NCI-H2227 (cell line): ENCODE measurements at regions not wholly inside any gene's neighbourhood (a gene's known extent, or its start where the extent isn't known, plus 50 kb on each side); places are given as distances from the start of the nearest gene placed in this dataset.
A peak's percentile ranks its signal among the peaks of the same experiment; 100 is the strongest.

Experiments
- DNase-seq: peaks from one replicate; lab custom pipeline; 2025; ENCODE audit not compliant: unreplicated experiment; lab: John Stamatoyannopoulos, UW

DNA sequence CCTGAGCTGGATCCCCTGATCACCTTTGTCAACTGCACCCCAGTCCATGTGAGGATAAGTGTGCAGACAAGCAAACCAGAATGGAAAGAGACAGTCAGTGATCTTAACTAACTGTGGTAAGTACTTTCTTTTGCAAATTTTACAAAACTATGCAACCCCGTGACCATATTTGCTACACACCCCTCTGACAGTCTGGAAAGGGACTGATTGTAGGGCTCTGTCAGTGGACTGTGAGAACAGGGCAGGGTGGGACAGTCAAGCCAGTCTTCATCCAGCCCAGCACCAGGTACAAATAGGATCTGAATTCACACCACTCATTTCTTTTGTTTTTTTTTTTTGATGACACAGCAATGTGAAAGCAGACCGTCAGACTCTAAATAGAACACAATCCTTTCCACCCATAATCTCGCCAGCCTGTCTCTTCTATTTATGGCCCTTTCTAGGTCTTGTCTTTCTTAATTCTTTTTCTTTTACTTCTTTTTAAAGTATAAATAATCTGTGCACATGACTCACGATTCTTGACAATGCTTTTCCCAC is 165.6 kb downstream of the ARL6IP6 start:
- DNase-seq: no peak

DNA sequence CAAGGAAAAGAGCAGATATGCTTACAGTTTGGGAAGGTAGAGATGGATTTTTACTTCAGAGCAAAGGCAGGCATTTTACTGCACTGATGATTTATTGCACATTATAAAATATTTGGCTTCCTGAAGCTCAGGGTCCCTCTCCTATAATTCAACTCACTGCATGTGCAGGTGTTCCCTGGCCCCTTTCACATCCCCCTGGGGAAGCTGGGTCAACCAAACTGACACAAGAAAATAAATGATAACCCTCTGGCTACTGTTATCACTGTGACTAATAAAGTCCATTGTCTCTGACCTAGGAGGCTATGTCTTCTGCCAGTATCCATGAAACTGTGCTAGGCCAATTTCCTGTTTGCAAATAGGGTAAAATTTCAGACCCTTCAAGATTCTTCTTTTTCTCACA is 163.1 kb downstream of the ARL6IP6 start:
- DNase-seq: no peak

- DNase-seq: no peak
Measured at GRCh38 chr2:152879275-152879674, 160.9 kb downstream of the ARL6IP6 start.

- no peak for DNase-seq
Measured at GRCh38 chr2:152875701-152876695, 157.6 kb downstream of the ARL6IP6 start.

GRCh38 chr2:152874955-152875354 is 156.5 kb downstream of the ARL6IP6 start:
- DNase-seq: no peak

DNA sequence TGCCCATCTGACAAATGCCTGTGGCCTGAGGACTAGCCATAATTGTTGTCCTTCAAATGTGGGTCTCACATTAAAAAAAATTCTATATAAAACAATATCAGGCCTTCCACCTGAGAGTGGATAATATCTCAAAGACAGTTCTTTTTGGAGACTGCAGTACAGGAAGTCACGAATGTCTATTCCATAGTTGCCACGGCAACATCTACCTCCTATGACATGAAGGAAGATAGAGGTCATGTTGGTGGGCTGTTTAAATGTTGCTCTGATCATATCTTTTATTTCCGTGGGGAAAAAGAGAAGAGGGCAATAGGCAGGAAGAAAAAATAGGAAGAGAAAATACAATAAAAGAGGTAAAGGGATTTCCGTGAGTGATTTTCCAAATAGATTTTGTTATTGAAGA is 151.8 kb downstream of the ARL6IP6 start:
- DNase-seq: no peak

GRCh38 chr2:152867397-152867796 is 149.0 kb downstream of the ARL6IP6 start:
- DNase-seq: no peak

- DNase-seq: no peak
Measured at GRCh38 chr2:152864601-152865149, 146.3 kb downstream of the ARL6IP6 start.

DNA sequence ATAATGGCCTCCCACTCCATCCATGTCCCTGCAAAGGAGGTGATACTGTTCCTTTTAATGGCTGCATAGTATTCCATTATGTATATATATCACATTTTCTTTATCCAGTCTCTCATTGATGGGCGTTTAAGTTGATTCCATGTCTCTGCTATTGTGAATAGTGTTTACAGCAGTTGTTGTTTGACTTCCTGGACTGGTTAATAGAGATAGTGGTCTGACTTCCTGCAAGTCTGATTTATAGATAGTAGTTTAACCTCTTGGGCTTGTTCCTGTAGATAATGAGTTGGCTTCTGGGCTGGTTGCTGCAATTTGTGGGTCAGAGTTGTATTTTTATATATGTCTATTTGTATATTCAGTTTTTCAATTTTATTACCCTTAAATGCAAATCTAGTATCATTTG is 145.4 kb downstream of the ARL6IP6 start:
- DNase-seq: no peak

DNA sequence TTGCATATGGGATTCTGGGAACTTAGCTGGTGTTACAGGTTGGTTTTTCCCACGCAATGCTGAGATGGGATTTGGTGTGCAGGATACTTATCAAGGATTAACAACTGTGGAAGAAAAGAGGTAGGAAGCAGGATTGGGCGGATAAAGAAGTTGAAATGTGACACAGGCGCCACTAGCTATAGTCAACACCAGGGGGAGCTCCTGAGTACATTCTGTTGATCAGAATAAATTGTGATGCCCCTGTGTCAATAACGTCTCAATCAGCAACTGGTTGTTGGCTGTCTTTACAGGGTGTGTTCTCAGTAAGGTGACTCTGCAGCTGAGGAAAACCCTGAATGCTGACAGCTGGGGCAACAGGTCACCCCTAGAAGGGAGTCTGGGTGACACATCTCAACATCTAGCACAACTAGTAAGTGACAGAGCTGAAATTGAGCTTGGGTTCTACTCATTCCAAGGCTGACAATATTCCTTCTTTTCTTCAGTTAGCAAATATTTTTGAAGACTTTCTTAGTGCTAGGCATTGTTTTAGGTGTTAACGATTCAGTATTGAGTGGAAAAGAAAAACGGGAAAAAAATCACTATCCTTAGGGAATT is 143.0 kb downstream of the ARL6IP6 start:
- DNase-seq: peak; percentile 14

- DNase-seq: no peak
Measured at GRCh38 chr2:152858594-152859265, 140.3 kb downstream of the ARL6IP6 start.

GRCh38 chr2:152846697-152847470 is 128.5 kb downstream of the ARL6IP6 start:
- no peak for DNase-seq

- DNase-seq: no peak
Measured at GRCh38 chr2:152835674-152836073, 117.3 kb downstream of the ARL6IP6 start.

- DNase-seq: no peak
Measured at GRCh38 chr2:152827944-152828343, 109.5 kb downstream of the ARL6IP6 start.

- DNase-seq: no peak
Measured at GRCh38 chr2:152826581-152827279, 108.3 kb downstream of the ARL6IP6 start.

DNA sequence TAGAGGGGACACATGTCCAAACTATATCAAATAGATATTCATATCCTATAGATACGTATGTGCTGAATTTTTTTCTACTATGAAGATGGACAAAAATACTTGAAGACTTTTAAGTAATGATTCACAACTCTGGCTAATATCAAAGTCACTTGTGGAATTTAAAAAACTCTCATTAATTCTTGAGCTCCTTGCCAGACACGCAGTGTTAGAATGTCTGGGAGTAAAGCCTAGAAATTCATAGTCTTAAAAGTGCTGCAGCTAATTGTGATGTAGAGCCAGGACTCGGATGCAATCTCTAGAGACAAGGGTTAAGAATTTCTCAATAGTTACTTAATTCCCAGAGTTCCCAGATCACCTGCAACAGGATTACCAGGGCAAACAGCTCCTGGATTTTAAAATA is 107.4 kb downstream of the ARL6IP6 start:
- DNase-seq: no peak

GRCh38 chr2:152823905-152824304 is 105.5 kb downstream of the ARL6IP6 start:
- no peak for DNase-seq

DNA sequence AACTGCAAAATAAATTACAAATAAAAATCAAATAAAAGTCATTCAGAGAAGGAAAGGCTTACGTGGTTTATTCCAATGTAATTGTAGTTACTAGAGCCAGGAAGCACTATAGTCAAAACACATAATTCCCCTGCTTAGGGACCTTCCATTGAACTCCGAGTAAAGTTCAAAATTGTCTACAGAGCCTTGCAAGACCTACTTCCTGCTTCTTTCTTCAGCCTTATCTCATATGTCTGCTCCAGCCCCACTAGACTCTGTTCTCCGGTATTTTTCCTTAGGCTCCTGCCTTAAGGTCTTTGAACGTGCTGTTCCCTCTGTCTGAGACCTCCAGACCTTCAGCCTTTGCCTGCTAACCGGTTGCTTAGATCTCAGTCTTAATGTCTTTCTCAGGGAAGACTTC is 104.3 kb downstream of the ARL6IP6 start:
- DNase-seq: no peak

DNA sequence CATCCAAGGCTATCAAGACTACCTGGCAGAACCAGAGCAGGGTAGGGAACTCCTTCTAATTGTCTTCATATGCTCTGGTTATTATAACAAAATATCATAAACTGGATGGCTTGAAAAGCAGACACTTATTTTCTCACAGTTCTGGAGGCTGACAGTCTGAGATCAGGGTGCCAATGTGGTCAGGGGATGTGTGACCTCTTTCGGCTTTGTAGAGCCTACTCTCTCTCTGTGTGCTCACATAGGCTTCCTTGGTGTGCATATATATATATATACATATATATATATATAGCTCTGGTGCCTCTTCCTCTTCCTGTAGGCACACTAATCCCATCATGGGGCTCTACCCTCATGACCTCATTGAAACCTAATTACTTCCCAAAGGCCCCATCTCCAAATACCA is 101.6 kb downstream of the ARL6IP6 start:
- no peak for DNase-seq
